B cell (primary cell): ENCODE measurements at regions not wholly inside any gene's neighbourhood (a gene's known extent, or its start where the extent isn't known, plus 50 kb on each side); places are given as distances from the start of the nearest gene placed in this dataset.

Experiments
- ATAC-seq: fragments of 200-7000 bp; cut with Tn5 transposase; one replicate; pipeline ENCODE4 v1.10.0; 2021; ENCODE audit warnings: low read depth, mild to moderate bottlenecking, moderate number of reproducible peaks, moderate library complexity
- CTCF ChIA-PET: fragments of 350-600 bp; sonication (Branson Sonifier 250); formaldehyde crosslinking; loops from one replicate; lab custom pipeline; 2021; ENCODE audit warnings: antibody characterized with exemption, inconsistent platforms; lab: Charles Lee
- POLR2A ChIA-PET: fragments of 350-600 bp; sonication (Branson Sonifier 250); formaldehyde crosslinking; loops from one replicate; lab custom pipeline; 2021; ENCODE audit warnings: antibody characterized with exemption; lab: Charles Lee
- DNase-seq: peaks from one replicate; pipeline ENCODE4 v3.0.0; 2013
- H2AFZ ChIP-seq: 2 replicates; pipeline ENCODE4 v1.6.1; 2012; ENCODE audit warnings: mild to moderate bottlenecking, low read depth, low read length; ENCODE audit not compliant: insufficient read depth, poor library complexity, severe bottlenecking
- H3K27ac ChIP-seq, 2 donors: 1 replicate in 1 of 2; 2 replicates in 1 of 2; pipeline ENCODE4 v1.5.1; 2012 to 2013; ENCODE audit warnings: low read length in 2 of 2, mild to moderate bottlenecking in 2 of 2, moderate library complexity in 1 of 2
- H3K27me3 ChIP-seq, 4 experiments: fragments of 200-600 bp in 1 of 4; sonication (generic) in 1 of 4; replicated peaks in 1 of 4; 1 replicate in 2 of 4; 2 replicates in 2 of 4; pipeline versions ENCODE4 v1.6.1 to v1.7.0; 2013 to 2016; ENCODE audit warnings: low read length in 3 of 4, mild to moderate bottlenecking in 2 of 4, mixed read lengths in 1 of 4, moderate library complexity in 1 of 4; ENCODE audit not compliant: insufficient read depth in 4 of 4, control insufficient read depth in 3 of 4; ENCODE audit errors: control extremely low read depth in 1 of 4
- H3K36me3 ChIP-seq, 2 experiments: replicated peaks in 1 of 2; 1 replicate in 1 of 2; 2 replicates in 1 of 2; pipeline versions ENCODE4 v1.6.1 to v1.7.1; 2013; ENCODE audit warnings: low read length in 1 of 2; ENCODE audit not compliant: insufficient read depth in 2 of 2, control insufficient read depth in 1 of 2; ENCODE audit errors: control extremely low read depth in 1 of 2, extremely low read depth in 1 of 2
- H3K4me1 ChIP-seq, 2 donors: fragments of 200-600 bp in 1 of 2; sonication (generic) in 1 of 2; 1 replicate in 1 of 2; 2 replicates in 1 of 2; pipeline versions ENCODE4 v1.5.1 to v1.6.1; 2013 to 2017; ENCODE audit warnings: low read length in 2 of 2; ENCODE audit not compliant: control insufficient read depth in 2 of 2, insufficient read depth in 2 of 2
- H3K4me2 ChIP-seq: replicated peaks from 2 replicates; pipeline ENCODE3; 2012; ENCODE audit warnings: mild to moderate bottlenecking, low read depth, low read length; ENCODE audit not compliant: poor library complexity, severe bottlenecking
- H3K4me3 ChIP-seq, 5 experiments: fragments of 200-600 bp in 1 of 5; sonication (generic) in 1 of 5; 1 replicate in 3 of 5; 2 replicates in 2 of 5; pipeline versions ENCODE4 v1.5.1 to v1.7.0; 2011 to 2016; ENCODE audit warnings: low read length in 4 of 5, mild to moderate bottlenecking in 4 of 5, low read depth in 2 of 5, control low read depth in 1 of 5, moderate library complexity in 1 of 5; ENCODE audit not compliant: insufficient read depth in 1 of 5; ENCODE audit errors: control extremely low read depth in 1 of 5, extremely low read depth in 1 of 5
- H3K79me2 ChIP-seq: fragments of 200-600 bp; sonication (generic); one replicate; pipeline ENCODE4 v1.6.0; 2016; ENCODE audit warnings: low read length; ENCODE audit not compliant: control insufficient read depth, insufficient read depth
- H3K9ac ChIP-seq: fragments of 200-600 bp; sonication (generic); 2 replicates; pipeline ENCODE4 v1.6.1; 2017; ENCODE audit warnings: mild to moderate bottlenecking, low read length, moderate library complexity
- H3K9me3 ChIP-seq, 3 donors: one replicate each; pipeline versions ENCODE4 v1.6.1 to v1.7.1; 2013; ENCODE audit warnings: low read length in 2 of 3; ENCODE audit not compliant: control insufficient read depth in 2 of 3, insufficient read depth in 1 of 3; ENCODE audit errors: control extremely low read depth in 1 of 3
- H4K20me1 ChIP-seq: 2 replicates; pipeline ENCODE4 v1.6.0; 2012; ENCODE audit warnings: mild to moderate bottlenecking, low read length; ENCODE audit not compliant: insufficient read depth, control insufficient read depth, poor library complexity, severe bottlenecking
- H3K27ac Mint-ChIP-seq: one replicate; pipeline ENCODE4 v1.8.0; 2021; ENCODE audit warnings: mixed read lengths
- H3K27me3 Mint-ChIP-seq: one replicate; pipeline ENCODE4 v1.8.0; 2021; ENCODE audit warnings: mixed read lengths
- H3K4me1 Mint-ChIP-seq: one replicate; pipeline ENCODE4 v1.8.0; 2021; ENCODE audit warnings: mixed read lengths
- H3K4me3 Mint-ChIP-seq: one replicate; pipeline ENCODE4 v1.8.0; 2021; ENCODE audit warnings: mixed read lengths
- H3K9me3 Mint-ChIP-seq: one replicate; pipeline ENCODE4 v1.8.0; 2022; ENCODE audit warnings: mixed read lengths; ENCODE audit not compliant: insufficient read depth
- CTCF ChIP-seq: fragments of 200-600 bp; IDR thresholded peaks from one replicate; pipeline ENCODE4 v1.8.0; 2022; ENCODE audit warnings: antibody characterized with exemption, mild to moderate bottlenecking
- EZH2 ChIP-seq: IDR thresholded peaks from 2 replicates; pipeline ENCODE4 v1.6.1; 2012; ENCODE audit warnings: borderline replicate concordance, low read depth, mild to moderate bottlenecking, moderate library complexity, low read length; ENCODE audit not compliant: insufficient read depth, poor library complexity, severe bottlenecking
- WGBS: methylation state at CpG from one replicate; pipeline ENCODE4 v1.1.5; 2013; ENCODE audit warnings: missing lambda C conversion rate; ENCODE audit not compliant: insufficient coverage; 5-methylcytosine and 5-hydroxymethylcytosine counted together
- intact Hi-C: fragments of 100-400 bp; cut with micrococcal nuclease; formaldehyde crosslinking; loops from one replicate; pipeline ENCODE4 v1.10.0; 2022

- H3K9me3 ChIP-seq: peaks cover 0 to 7% (median 0%) of the 10 kb centered on the region in 3 donors
- no peak overlapping the region for H3K4me2 ChIP-seq
- Mint-ChIP-seq H3K4me3 (no peak overlapping the region), H3K4me1 (no peaks in the 10 kb centered on the region), H3K27ac (no peak overlapping the region), H3K9me3 (no peaks in the 10 kb centered on the region), H3K27me3 (no peaks in the 10 kb centered on the region)
- H3K27ac ChIP-seq: no peak overlapping the region
- POLR2A ChIA-PET: no interaction called here
- no peak overlapping the region for H2AFZ ChIP-seq
- no peaks in the 10 kb centered on the region for H3K4me1 ChIP-seq
- 79% methylated on average over 2 of the region's 4 CpGs for WGBS
- H3K9ac ChIP-seq: no peak overlapping the region
- H4K20me1 ChIP-seq: no peaks in the 10 kb centered on the region
- no peaks in the 10 kb centered on the region for H3K79me2 ChIP-seq
- DNase-seq (no peak), ATAC-seq (no peak)
- TF ChIP-seq CTCF: no peak
- TF ChIP-seq EZH2: no peak
- CTCF ChIA-PET: no interaction called here
- no peak overlapping the region for H3K4me3 ChIP-seq
- H3K36me3 ChIP-seq: no peaks in the 10 kb centered on the region
- intact Hi-C loops: no loop called here
- no peaks in the 10 kb centered on the region for H3K27me3 ChIP-seq
Measured at GRCh38 chr21:38623552-38623951, 125.3 kb upstream of the ERG start.

DNA sequence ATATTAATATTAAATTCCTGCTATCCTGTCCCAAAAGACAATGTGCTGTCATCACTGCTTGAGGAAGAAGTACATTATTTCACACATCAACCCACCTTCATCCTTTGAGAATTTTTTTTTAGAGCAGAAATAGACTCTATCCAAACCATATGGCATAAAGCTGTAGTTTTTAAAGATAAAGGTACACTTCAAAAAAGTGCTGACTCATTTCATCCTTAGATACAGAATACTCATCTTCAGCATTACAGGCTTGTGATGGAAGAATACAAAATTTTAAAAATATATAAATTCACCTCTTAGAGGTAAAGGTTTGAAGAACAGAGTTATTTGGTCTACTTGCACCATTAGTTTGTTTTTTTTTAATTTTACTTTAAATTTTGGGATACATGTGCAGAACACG, 126.7 kb upstream of the ERG start:
- ChIA-PET POLR2A (no interaction called here), CTCF (no interaction called here)
- Histone ChIP-seq H3K9me3 (peaks cover 0 to 10% (median 0%) of the 10 kb centered on the region in 3 donors), H3K9ac (no peak overlapping the region), H3K36me3 (no peaks in the 10 kb centered on the region), H3K4me3 (no peak overlapping the region), H3K4me1 (no peaks in the 10 kb centered on the region), H3K79me2 (no peaks in the 10 kb centered on the region), H2AFZ (no peak overlapping the region), H4K20me1 (no peaks in the 10 kb centered on the region), H3K27ac (no peak overlapping the region), H3K27me3 (no peaks in the 10 kb centered on the region), H3K4me2 (no peak overlapping the region)
- no peak for DNase-seq
- Mint-ChIP-seq H3K4me1 (no peaks in the 10 kb centered on the region), H3K27ac (no peak overlapping the region), H3K9me3 (no peaks in the 10 kb centered on the region), H3K4me3 (no peak overlapping the region), H3K27me3 (no peaks in the 10 kb centered on the region)
- no peak for ATAC-seq
- TF ChIP-seq CTCF: no peak
- TF ChIP-seq EZH2: no peak
- intact Hi-C loops: no loop called here
- no CpG with 5 or more reads among the region's 1 CpG for WGBS
